HG02642 (cell line): ENCODE measurements at regions not wholly inside any gene's neighbourhood (a gene's known extent, or its start where the extent isn't known, plus 50 kb on each side); places are given as distances from the start of the nearest gene placed in this dataset.

Source experiments
- ATAC-seq: cut with Tn5 transposase; IDR thresholded peaks from one replicate; pipeline ENCODE4 v1.9.1; 2021; ENCODE audit warnings: mild to moderate bottlenecking; ENCODE audit not compliant: unreplicated experiment, poor library complexity

GRCh38 chr2:212945526-212945925 is 205.9 kb downstream of the IKZF2 start:
- no peak for ATAC-seq

GRCh38 chr2:212943351-212943750 is 208.1 kb downstream of the IKZF2 start:
- no peak for ATAC-seq

GRCh38 chr2:212941361-212941760 is 210.1 kb downstream of the IKZF2 start:
- no peak for ATAC-seq

GRCh38 chr2:212940816-212941215 is 210.6 kb downstream of the IKZF2 start:
- no peak for ATAC-seq

GRCh38 chr2:212939777-212940531 is 211.5 kb downstream of the IKZF2 start:
- no peak for ATAC-seq

- ATAC-seq: no peak
Observed at GRCh38 chr2:212938144-212938793, 213.1 kb downstream of the IKZF2 start.

- ATAC-seq: no peak
Observed at GRCh38 chr2:212936572-212936971, 214.8 kb downstream of the IKZF2 start.

- no peak for ATAC-seq
Observed at GRCh38 chr2:212935752-212936151, 215.7 kb downstream of the IKZF2 start.

GRCh38 chr2:212931271-212931670 is 220.1 kb downstream of the IKZF2 start:
- ATAC-seq: no peak

- ATAC-seq: no peak
Observed at GRCh38 chr2:212930556-212931260, 220.7 kb downstream of the IKZF2 start.

GRCh38 chr2:212929971-212930370 is 221.4 kb downstream of the IKZF2 start:
- ATAC-seq: no peak

GRCh38 chr2:212929116-212929515 is 222.3 kb downstream of the IKZF2 start:
- ATAC-seq: no peak

GRCh38 chr2:212928681-212929080 is 222.7 kb downstream of the IKZF2 start:
- no peak for ATAC-seq

- no peak for ATAC-seq
Observed at GRCh38 chr2:212926940-212927339, 224.5 kb downstream of the IKZF2 start.

GRCh38 chr2:212923393-212923792 is 228.0 kb downstream of the IKZF2 start:
- ATAC-seq: no peak

GRCh38 chr2:212922701-212923100 is 228.7 kb downstream of the IKZF2 start:
- ATAC-seq: no peak

GRCh38 chr2:212921711-212922110 is 229.7 kb downstream of the IKZF2 start:
- ATAC-seq: no peak

GRCh38 chr2:212921061-212921460 is 230.4 kb downstream of the IKZF2 start:
- ATAC-seq: no peak

- ATAC-seq: no peak
Observed at GRCh38 chr2:212919238-212919637, 232.2 kb downstream of the IKZF2 start.

- ATAC-seq: no peak
Observed at GRCh38 chr2:212918336-212918735, 233.1 kb downstream of the IKZF2 start.

GRCh38 chr2:212915121-212915782 is 236.2 kb downstream of the IKZF2 start:
- ATAC-seq: peak; percentile 60
